Mesodermal cell (in vitro differentiated cells): ENCODE measurements at regions not wholly inside any gene's neighbourhood (a gene's known extent, or its start where the extent isn't known, plus 50 kb on each side); places are given as distances from the start of the nearest gene placed in this dataset.
"Not testable (repeated sequence)": the region's sequence is repeated elsewhere in the genome, so short reads cannot be mapped to it uniquely, and the experiment has no call there.

Experiments used
- H3K27ac ChIP-seq: 2 replicates; pipeline ENCODE4 v1.7.0; 2013; ENCODE audit warnings: mild to moderate bottlenecking, low read depth, low read length, moderate library complexity; ENCODE audit not compliant: severe bottlenecking
- H3K36me3 ChIP-seq: 2 replicates; pipeline ENCODE4 v1.7.1; 2013; ENCODE audit warnings: mild to moderate bottlenecking, low read length, moderate library complexity; ENCODE audit not compliant: control insufficient read depth, insufficient read depth
- H3K4me1 ChIP-seq: one replicate; pipeline ENCODE4 v1.7.1; 2013; ENCODE audit warnings: mild to moderate bottlenecking, low read length; ENCODE audit not compliant: insufficient read depth, control insufficient read depth, poor library complexity, severe bottlenecking
- H3K4me3 ChIP-seq: 2 replicates; pipeline ENCODE4 v1.7.0; 2013; ENCODE audit warnings: low read length, control low read depth, mild to moderate bottlenecking; ENCODE audit not compliant: insufficient read depth, poor library complexity, severe bottlenecking; ENCODE audit errors: extremely low read depth
- H3K9me3 ChIP-seq: 2 replicates; pipeline ENCODE4 v1.7.1; 2013; ENCODE audit warnings: mild to moderate bottlenecking, low read length, moderate library complexity; ENCODE audit not compliant: control insufficient read depth
- WGBS, 2 experiments: methylation state at CpG; one replicate each; pipeline ENCODE4 v1.1.5; 2013; ENCODE audit warnings: missing lambda C conversion rate in 2 of 2; ENCODE audit not compliant: insufficient coverage in 2 of 2; 5-methylcytosine and 5-hydroxymethylcytosine counted together

DNA sequence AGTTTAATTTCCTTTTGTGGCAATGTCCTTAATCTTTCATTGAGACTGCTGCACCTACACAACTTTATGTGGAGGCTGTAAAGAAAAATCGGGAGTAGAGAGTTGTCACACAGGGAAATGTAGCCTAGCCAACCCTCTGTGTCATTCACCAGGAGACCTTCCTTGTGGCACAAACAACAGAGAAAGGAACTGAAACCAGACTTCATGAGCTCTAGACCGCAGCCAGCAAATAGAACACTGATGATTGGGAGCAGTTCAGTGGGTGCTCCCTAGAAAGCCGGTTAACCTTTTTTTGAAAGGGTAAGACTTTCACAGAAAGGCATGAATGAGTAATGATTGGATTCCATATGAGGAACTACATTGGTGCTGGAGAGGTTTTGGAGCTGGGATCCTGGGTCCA lies 1752.4 kb upstream of the CELF4 start:
- Histone ChIP-seq H3K36me3 (no peaks in the 10 kb centered on the region), H3K4me1 (no peaks in the 10 kb centered on the region), H3K4me3 (no peak overlapping the region), H3K27ac (no peak overlapping the region), H3K9me3 (no peaks in the 10 kb centered on the region)
- 76 to 93% methylated on average over 3 of the region's 3 CpGs for WGBS, 2 experiments

DNA sequence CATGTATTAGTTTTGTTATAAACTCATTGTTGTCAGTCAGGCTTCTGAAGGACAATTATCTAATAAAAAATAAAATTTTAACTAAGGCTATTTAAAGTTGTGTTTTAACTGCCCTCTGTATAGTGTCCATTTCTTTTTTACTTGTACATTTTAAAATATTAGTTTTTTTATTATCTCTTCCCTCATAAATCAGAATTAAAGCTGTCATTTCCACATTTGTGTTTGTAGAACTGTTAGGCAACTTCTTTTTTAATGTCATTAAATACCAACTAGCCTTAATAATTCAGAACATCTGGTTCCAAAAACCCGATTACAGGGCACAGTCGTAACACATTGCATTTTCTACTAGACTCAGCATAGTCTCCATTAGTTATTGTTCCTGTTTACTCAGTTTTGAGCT lies 1749.0 kb upstream of the CELF4 start:
- no peaks in the 10 kb centered on the region for H3K9me3 ChIP-seq
- no peaks in the 10 kb centered on the region for H3K36me3 ChIP-seq
- WGBS, 2 experiments, result 85 to 91% methylated on average over 2 of the region's 2 CpGs
- no peak overlapping the region for H3K27ac ChIP-seq
- H3K4me3 ChIP-seq, result no peak overlapping the region
- H3K4me1 ChIP-seq, result no peaks in the 10 kb centered on the region

DNA sequence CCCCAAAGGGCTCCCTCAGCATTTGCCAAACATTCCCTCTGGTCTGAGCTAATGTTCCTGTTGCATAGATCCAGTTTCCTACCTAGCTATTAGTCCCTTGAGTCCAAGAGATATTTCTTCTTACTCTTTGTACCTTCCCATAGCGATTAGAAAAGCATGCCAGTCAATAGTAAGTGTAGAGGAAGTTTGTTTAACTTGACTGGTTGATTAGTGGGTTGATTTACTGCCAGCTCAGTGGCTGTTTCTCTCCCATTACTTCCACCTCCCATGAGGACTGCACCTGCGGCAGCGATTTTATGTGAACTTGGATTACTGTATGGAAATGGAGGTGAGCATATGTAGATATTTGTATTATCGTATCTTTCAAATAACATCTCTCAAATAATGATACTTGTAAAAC lies 1748.4 kb upstream of the CELF4 start:
- H3K27ac ChIP-seq, result no peak overlapping the region
- no CpG with 5 or more reads among the region's 4 CpGs for WGBS, 2 experiments

DNA sequence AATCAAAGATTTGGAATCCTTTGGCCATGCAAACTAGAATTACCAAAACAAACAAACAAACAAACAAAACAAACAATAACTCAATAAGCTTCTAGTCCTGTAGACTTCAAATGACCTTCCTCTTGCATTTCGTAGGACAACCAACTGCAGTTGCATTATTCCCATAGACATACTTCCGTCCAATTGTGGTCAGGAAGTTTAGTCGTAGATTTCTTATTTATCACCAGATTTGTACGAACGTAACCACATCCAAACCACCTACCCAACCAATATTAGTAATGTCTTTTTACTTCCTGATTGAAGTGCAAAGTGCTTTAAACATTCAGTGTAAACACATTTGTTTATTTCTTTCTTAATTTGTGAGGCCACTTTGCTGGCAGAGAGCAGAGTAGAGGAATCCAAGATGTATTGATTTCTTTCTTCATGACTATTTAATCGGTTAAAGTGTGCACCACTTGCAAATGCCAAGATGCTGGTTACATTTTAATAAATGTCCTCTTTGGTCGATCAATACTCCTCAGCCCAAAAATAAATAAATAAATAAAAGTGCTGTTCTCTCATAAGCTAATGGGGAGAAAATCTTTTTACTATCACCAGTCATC lies 1745.6 kb upstream of the CELF4 start:
- Histone ChIP-seq H3K4me1 (no peaks in the 10 kb centered on the region), H3K36me3 (no peaks in the 10 kb centered on the region), H3K9me3 (peaks cover 5% of the 10 kb centered on the region), H3K27ac (no peak overlapping the region), H3K4me3 (no peak overlapping the region)
- 100% methylated on average over 1 to 2 of the region's 7 CpGs for WGBS, 2 experiments

More for the DNA sequence above, 1748.4 kb upstream of the CELF4 start:
- Histone ChIP-seq H3K9me3 (no peaks in the 10 kb centered on the region), H3K36me3 (no peaks in the 10 kb centered on the region), H3K4me3 (no peak overlapping the region), H3K4me1 (no peaks in the 10 kb centered on the region)

DNA sequence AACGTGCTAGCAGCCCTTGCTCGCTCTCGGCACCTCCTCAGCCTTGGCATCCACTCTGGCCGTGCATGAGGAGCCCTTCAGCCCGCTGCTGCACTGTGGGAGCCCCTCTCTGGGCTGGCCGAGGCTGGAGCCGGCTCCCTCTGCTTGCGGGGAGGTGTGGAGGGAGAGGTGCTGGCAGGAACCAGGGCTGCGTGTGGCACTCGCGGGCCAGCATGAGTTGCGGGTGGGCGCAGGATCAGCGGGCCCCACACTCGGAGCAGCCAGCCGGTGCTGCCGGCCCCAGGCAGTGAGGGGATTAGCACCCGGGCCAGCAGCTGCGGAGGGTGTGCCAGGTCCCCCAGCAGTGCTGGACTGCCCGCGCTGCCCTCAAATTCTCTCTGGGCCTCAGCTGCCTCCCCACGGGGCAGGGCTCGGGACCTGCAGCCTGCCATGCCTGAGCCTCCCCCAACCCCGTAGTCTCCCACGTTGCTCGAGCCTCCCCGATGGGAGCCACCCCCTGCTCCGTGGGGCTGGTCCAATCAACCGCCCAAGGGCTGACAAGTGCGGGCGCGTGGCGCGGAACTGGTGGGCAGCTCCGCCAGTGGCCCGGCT lies 1743.4 kb upstream of the CELF4 start:
- not testable (repeated sequence) for H3K4me3 ChIP-seq, H3K9me3 ChIP-seq, H3K36me3 ChIP-seq, H3K4me1 ChIP-seq, H3K27ac ChIP-seq
- 93 to 97% methylated on average over 33 to 36 of the region's 36 CpGs for WGBS, 2 experiments

DNA sequence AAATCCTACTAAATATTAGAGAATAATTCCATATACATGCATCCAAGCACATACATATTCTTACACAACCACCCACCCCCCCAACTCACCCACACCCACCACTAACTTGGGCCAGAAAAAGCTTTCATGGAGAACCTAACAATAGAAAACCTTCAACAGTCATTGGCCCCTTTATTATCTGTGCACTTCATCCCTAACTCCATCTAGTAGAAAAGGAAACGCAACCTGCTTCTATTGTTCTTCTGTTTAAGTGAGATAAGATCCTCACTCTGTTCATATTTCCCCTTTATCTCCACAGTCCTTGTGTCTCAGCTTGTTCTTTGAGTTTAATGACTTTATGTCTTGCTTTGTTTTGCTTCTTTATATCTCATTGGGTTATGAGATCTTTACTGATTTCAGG lies 1740.2 kb upstream of the CELF4 start:
- H3K27ac ChIP-seq, result no peak overlapping the region

DNA sequence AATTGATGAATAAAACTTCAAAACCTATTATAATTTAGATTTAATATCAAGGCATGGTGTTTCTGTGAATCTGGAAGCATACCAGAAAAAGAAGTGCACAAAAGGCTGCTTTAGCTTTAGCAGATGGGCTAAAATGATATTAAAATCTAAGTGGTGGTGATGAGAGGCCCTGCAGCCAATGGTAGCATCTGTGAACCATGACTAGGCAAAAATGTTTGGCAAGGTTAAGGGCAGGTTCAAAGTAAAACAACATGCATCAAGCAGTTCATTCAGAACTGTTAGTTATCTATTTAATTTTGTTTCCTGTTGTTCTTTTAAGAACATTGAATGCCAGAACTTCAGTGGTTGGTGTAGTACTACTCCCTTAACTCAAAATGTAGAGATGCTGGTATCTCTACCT lies 1736.9 kb upstream of the CELF4 start:
- no peaks in the 10 kb centered on the region for H3K9me3 ChIP-seq
- H3K27ac ChIP-seq, result no peak overlapping the region
- no peaks in the 10 kb centered on the region for H3K4me1 ChIP-seq
- H3K36me3 ChIP-seq, result no peaks in the 10 kb centered on the region
- no peak overlapping the region for H3K4me3 ChIP-seq

More for the DNA sequence above, 1740.2 kb upstream of the CELF4 start:
- WGBS, 2 experiments, result no CpG with 5 or more reads among the region's 1 CpG
- Histone ChIP-seq H3K4me3 (no peak overlapping the region), H3K36me3 (no peaks in the 10 kb centered on the region), H3K4me1 (no peaks in the 10 kb centered on the region), H3K9me3 (peaks cover 5% of the 10 kb centered on the region)

DNA sequence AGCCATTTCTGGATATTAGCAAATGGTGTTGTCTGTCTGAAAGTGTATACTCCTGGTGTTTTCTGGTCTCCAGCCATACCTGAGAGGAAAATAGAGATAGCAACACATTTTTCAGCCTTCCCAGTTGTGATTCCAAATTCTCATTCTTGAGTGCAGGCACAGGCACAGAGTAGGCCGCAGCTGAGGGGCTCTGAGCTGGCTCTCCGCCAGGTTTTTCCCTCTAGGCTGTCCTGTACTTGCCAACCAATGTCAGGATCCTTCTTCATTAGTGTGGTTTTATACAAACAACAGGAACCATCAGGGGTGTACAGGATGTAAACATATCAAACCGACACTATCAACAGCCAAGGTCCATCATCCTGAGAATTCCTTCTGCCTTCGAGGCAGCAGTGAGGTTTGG lies 1733.6 kb upstream of the CELF4 start:
- H3K4me1 ChIP-seq, result no peaks in the 10 kb centered on the region
- no peaks in the 10 kb centered on the region for H3K9me3 ChIP-seq
- no peak overlapping the region for H3K4me3 ChIP-seq
- WGBS, 2 experiments, result 71% methylated on average over 2 of the region's 4 CpGs; no CpG with 5 or more reads in 1 of the 2 experiments
- no peak overlapping the region for H3K27ac ChIP-seq
- no peaks in the 10 kb centered on the region for H3K36me3 ChIP-seq

DNA sequence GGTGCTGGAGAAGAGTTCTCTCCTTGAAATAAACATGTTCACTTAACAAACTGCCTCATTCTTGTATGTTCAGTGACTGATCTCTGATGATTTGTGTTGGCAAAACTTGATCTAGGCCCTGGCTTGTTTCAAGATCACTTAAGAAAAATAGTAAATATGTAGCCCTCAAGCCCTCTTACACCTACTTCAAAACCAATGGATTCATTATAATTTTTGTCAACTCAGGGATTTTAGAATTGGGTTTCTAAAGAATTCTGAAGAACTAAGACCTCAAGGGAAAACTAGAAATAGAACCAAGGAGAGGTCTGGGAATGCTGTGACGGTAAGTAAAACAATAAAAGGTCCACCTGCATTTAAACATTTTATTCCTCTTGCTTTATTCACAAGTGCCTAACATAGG lies 1731.6 kb upstream of the CELF4 start:
- Histone ChIP-seq H3K4me3 (no peak overlapping the region), H3K4me1 (no peaks in the 10 kb centered on the region), H3K36me3 (no peaks in the 10 kb centered on the region), H3K27ac (no peak overlapping the region), H3K9me3 (no peaks in the 10 kb centered on the region)
- no CpG with 5 or more reads among the region's 1 CpG for WGBS, 2 experiments

DNA sequence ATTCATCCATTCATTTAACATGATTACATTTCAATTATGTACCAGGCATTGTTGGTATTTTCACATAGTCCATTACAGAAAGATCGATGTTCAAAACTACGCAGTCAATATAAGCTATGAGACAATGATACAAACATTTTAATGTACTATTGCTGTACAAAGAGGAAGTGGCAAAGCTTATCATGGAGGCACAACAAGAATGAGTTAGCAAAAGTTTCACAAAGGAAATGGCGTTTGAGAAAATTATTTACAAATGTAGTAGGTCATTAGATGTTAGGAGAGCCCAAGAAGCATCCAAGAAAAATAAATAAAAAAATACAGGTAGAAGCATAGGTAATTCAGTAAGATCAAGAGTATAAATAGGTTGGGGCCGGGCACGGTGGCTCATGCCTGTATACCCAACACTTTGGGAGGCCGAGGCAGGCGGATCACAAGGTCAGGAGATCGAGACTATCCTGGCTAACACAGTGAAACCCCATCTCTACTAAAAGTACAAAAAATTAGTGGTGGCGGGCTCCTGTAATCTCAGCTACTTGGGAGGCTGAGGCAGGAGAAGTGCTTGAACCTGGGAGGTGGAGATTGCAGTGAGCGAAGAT lies 1730.8 kb upstream of the CELF4 start:
- Histone ChIP-seq H3K27ac (no peak overlapping the region), H3K4me3 (no peak overlapping the region), H3K4me1 (no peaks in the 10 kb centered on the region), H3K9me3 (no peaks in the 10 kb centered on the region), H3K36me3 (no peaks in the 10 kb centered on the region)
- WGBS, 2 experiments, result 94 to 96% methylated on average over 3 to 4 of the region's 10 CpGs

DNA sequence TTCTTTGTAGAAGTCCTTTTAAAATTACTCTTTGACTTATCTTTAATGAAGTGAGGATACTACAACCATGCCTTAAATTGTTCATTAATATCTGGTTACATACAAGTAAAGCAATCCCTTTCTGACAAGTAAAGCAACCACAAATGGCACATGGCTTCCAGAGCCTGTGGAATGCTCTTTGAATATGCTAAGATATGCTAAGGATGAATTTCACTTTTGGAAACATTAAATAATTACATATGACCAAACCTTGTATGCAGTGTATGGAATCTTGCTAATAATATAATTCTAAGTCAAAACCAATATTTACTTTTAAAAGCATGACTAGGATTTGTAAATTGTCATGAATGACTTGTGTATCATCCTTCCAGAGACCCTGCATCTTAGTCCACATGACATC lies 1711.2 kb upstream of the CELF4 start:
- H3K36me3 ChIP-seq, result no peaks in the 10 kb centered on the region
- H3K4me3 ChIP-seq, result no peak overlapping the region
- H3K9me3 ChIP-seq, result no peaks in the 10 kb centered on the region
- no peak overlapping the region for H3K27ac ChIP-seq
- no peaks in the 10 kb centered on the region for H3K4me1 ChIP-seq
